HG03103 (cell line): ENCODE measurements at regions not wholly inside any gene's neighbourhood (a gene's known extent, or its start where the extent isn't known, plus 50 kb on each side); places are given as distances from the start of the nearest gene placed in this dataset.
"Not testable (repeated sequence)": the region's sequence is repeated elsewhere in the genome, so short reads cannot be mapped to it uniquely, and the experiment has no call there.

Source experiments
- ATAC-seq: cut with Tn5 transposase; IDR thresholded peaks from one replicate; pipeline ENCODE4 v1.9.1; 2021; ENCODE audit warnings: low read depth; ENCODE audit not compliant: unreplicated experiment

GRCh38 chr14:84237881-84238280, 1292.1 kb upstream of the FLRT2 start:
- ATAC-seq = no peak

GRCh38 chr14:84247693-84248092, 1282.3 kb upstream of the FLRT2 start:
- ATAC-seq = no peak

- ATAC-seq = no peak
These were observed 1279.1 kb upstream of the FLRT2 start for GRCh38 chr14:84250893-84251292.

GRCh38 chr14:84251411-84252115, 1278.4 kb upstream of the FLRT2 start:
- ATAC-seq = no peak

- ATAC-seq = no peak
These were observed 1277.2 kb upstream of the FLRT2 start for GRCh38 chr14:84252706-84253105.

GRCh38 chr14:84253326-84253725, 1276.6 kb upstream of the FLRT2 start:
- no peak for ATAC-seq

GRCh38 chr14:84254290-84254689, 1275.7 kb upstream of the FLRT2 start:
- ATAC-seq = no peak

GRCh38 chr14:84262932-84263331, 1267.0 kb upstream of the FLRT2 start:
- no peak for ATAC-seq

GRCh38 chr14:84272290-84272721, 1257.6 kb upstream of the FLRT2 start:
- ATAC-seq = no peak

GRCh38 chr14:84273181-84273580, 1256.8 kb upstream of the FLRT2 start:
- no peak for ATAC-seq

GRCh38 chr14:84282618-84283017, 1247.3 kb upstream of the FLRT2 start:
- no peak for ATAC-seq

GRCh38 chr14:84288781-84289180, 1241.2 kb upstream of the FLRT2 start:
- ATAC-seq = no peak

- no peak for ATAC-seq
These were observed 1231.2 kb upstream of the FLRT2 start for GRCh38 chr14:84298663-84299195.

- ATAC-seq = no peak
These were observed 1226.8 kb upstream of the FLRT2 start for GRCh38 chr14:84303140-84303539.

GRCh38 chr14:84312551-84312950, 1217.4 kb upstream of the FLRT2 start:
- no peak for ATAC-seq

- ATAC-seq = no peak
These were observed 1206.5 kb upstream of the FLRT2 start for GRCh38 chr14:84323450-84323849.

GRCh38 chr14:84323978-84324377, 1206.0 kb upstream of the FLRT2 start:
- ATAC-seq = no peak

GRCh38 chr14:84336433-84336832, 1193.5 kb upstream of the FLRT2 start:
- no peak for ATAC-seq

- ATAC-seq = no peak
These were observed 1189.0 kb upstream of the FLRT2 start for GRCh38 chr14:84340938-84341337.

- ATAC-seq = not testable (repeated sequence)
These were observed 1188.1 kb upstream of the FLRT2 start for GRCh38 chr14:84341867-84342266.

GRCh38 chr14:84343656-84344055, 1186.3 kb upstream of the FLRT2 start:
- no peak for ATAC-seq

GRCh38 chr14:84351646-84352045, 1178.3 kb upstream of the FLRT2 start:
- ATAC-seq = no peak
